ENCODE measurements at regions not wholly inside any gene's neighbourhood (a gene's known extent, or its start where the extent isn't known, plus 50 kb on each side); places are given as distances from the start of the nearest gene placed in this dataset.

GRCh38 chr1:95686217-95686616 lies 452.2 kb downstream of the RWDD3 start:
- TF ChIP-seq CTCF (IDR thresholded peaks at IDR 0.05) (no peak), POLR2A (IDR thresholded peaks at IDR 0.05) (no peak)
